Uterus (tissue), 2 donors: ENCODE measurements at regions not wholly inside any gene's neighbourhood (a gene's known extent, or its start where the extent isn't known, plus 50 kb on each side); places are given as distances from the start of the nearest gene placed in this dataset.

ENCODE experiments used
- CTCF ChIP-seq, 4 experiments: fragments of 200-600 bp in 2 of 4; fragments of 450-650 bp in 2 of 4; sonication (generic) in 2 of 4; IDR thresholded peaks; one replicate each; pipeline ENCODE4 v1.5.1; 2016 to 2019; ENCODE audit warnings: antibody characterized with exemption in 4 of 4, mild to moderate bottlenecking in 2 of 4, moderate library complexity in 1 of 4
- POLR2A ChIP-seq, 2 donors: fragments of 450-650 bp; IDR thresholded peaks; one replicate each; pipeline ENCODE4 v1.6.1; 2016; ENCODE audit warnings: antibody characterized with exemption in 2 of 2, mild to moderate bottlenecking in 1 of 2, moderate library complexity in 1 of 2

- TF ChIP-seq CTCF (IDR thresholded peaks at IDR 0.05), result no peak
- TF ChIP-seq POLR2A (IDR thresholded peaks at IDR 0.05), result no peak
Observed at GRCh38 chr2:240376739-240377138, 58.7 kb upstream of the GPC1 start.
